GM18520 (cell line): ENCODE measurements at regions not wholly inside any gene's neighbourhood (a gene's known extent, or its start where the extent isn't known, plus 50 kb on each side); places are given as distances from the start of the nearest gene placed in this dataset.
"Not testable (repeated sequence)": the region's sequence is repeated elsewhere in the genome, so short reads cannot be mapped to it uniquely, and the experiment has no call there.

Experiments used
- ATAC-seq: cut with Tn5 transposase; IDR thresholded peaks from one replicate; pipeline ENCODE4 v1.9.1; 2021; ENCODE audit not compliant: unreplicated experiment

DNA sequence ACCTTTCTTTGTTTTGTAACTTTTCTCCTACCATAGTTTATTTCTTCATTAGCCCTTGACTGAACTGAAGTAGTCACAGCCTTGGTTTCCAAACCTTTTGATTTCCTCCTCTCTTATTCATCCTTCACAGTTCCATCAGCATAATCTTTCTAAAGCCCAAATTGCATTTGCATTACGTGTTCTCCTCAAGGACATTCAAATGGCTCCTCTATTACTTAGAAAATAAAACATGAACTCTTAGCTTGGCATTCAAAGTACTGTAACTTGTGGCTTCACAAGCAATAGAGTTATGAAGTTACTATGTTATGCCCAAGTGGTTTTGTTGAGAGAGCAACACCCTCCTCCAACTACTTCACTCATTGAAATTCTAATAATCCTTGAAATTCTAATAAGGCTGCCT lies 840.0 kb downstream of the TTLL7 start:
- ATAC-seq, result not testable (repeated sequence)

- not testable (repeated sequence) for ATAC-seq
These were observed 844.6 kb downstream of the TTLL7 start for GRCh38 chr1:83154306-83154705.

GRCh38 chr1:83151167-83151898 lies 847.6 kb downstream of the TTLL7 start:
- ATAC-seq, result not testable (repeated sequence)

GRCh38 chr1:83150479-83150878 lies 848.5 kb downstream of the TTLL7 start:
- not testable (repeated sequence) for ATAC-seq

- ATAC-seq, result not testable (repeated sequence)
These were observed 853.1 kb downstream of the TTLL7 start for GRCh38 chr1:83145820-83146219.

DNA sequence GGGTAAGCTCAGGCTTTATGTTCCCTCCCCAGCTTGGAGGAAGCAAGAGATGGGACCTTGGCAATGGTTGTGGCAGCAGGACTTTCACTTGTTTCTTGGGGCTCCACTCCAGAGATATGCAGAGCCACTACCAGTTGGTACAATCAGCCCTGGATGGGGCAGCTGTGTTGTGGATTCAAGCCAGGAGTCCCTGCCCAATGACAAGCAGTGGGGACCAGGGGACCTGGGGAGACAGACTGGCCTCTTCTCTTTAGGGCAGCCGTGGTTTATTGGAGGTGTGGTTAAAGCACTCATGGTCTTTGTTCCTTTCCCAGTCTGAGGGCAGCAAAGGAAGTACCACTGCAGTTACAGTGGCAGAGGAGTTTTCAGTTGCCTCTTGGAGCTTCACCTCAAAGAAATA lies 856.1 kb downstream of the TTLL7 start:
- not testable (repeated sequence) for ATAC-seq

DNA sequence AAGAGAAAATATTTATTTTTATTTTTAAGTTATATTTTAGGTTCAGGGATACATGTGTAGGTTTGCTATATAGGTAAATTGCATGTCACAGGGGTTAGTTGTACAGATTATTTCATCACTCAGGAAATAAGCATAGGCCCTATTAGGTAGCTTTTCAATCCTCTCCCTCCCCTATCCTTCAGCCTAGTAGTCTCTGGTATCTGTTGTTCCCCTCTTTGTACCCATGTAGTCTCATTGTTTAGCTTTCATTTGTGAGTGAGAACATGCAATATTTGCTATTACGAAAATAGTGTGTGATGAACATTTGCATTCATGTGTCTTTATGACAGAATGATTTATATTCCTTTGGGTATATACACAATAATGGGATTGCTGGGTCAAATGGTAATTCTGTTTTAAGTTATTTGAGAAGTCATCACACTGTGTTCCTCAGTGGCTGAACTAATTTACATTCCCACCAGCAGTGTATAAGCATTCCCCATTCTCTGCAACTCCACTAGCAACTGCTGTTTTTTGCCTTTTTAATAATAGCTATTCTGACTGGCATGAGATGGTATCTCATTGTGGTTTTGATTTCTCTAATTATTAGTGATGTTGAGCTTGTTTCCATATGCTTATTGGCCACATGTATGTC lies 863.3 kb downstream of the TTLL7 start:
- ATAC-seq, result not testable (repeated sequence)

- ATAC-seq, result not testable (repeated sequence)
These were observed 864.5 kb downstream of the TTLL7 start for GRCh38 chr1:83134322-83135014.

DNA sequence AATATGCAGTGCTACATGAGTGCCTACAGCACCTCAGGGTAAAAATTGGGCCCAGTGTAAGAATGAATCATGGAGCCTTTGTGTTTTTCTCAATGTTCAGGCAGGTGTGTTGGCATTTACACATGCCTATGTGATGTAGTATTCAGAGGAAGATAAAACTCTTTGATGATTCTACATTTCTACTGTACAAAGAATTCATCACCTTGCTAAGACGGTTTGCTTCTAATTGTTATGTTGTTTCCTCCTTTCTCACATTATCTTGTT lies 867.3 kb downstream of the TTLL7 start:
- no peak for ATAC-seq

DNA sequence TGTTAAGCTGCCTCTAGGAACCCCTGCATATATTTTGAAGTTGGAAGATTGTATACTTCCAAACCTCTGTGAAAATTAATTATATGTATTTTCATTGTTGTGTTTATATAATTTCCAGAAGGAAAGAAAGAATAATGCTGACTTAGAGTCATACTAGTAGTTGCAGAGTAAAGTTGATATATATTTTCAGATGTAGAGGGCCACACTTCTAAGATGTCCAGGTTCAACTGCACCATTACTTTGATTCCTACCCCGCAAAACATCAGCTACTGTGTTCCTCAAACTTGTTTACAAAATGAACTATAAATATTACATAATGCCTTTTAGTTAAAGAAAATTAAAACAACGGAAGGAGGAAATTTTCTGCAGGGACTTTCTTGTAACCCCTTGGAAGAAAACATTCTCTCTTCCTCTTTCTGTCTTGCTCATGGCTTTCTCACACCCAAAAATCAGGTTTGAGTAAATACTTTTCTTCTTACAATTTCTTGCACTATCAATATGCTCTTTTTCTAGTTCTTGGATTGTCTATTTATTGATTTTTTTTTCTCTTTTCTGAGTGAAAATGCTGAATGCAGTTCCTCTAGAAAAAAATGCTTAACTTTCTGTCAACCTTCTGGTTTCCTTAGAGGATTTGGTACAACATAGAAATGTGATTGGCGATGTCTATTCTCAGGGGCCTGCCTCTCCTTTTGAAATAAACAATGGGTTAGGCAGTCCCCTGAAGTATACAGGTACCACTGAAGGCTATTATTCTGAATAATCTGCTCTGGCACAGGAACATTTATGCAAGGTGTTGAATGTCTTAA lies 867.8 kb downstream of the TTLL7 start:
- no peak for ATAC-seq

GRCh38 chr1:83129107-83129506 lies 869.8 kb downstream of the TTLL7 start:
- no peak for ATAC-seq

- no peak for ATAC-seq
These were observed 873.5 kb downstream of the TTLL7 start for GRCh38 chr1:83125456-83125855.

- no peak for ATAC-seq
These were observed 875.9 kb downstream of the TTLL7 start for GRCh38 chr1:83123019-83123418.

- no peak for ATAC-seq
These were observed 880.5 kb downstream of the TTLL7 start for GRCh38 chr1:83118472-83118871.

DNA sequence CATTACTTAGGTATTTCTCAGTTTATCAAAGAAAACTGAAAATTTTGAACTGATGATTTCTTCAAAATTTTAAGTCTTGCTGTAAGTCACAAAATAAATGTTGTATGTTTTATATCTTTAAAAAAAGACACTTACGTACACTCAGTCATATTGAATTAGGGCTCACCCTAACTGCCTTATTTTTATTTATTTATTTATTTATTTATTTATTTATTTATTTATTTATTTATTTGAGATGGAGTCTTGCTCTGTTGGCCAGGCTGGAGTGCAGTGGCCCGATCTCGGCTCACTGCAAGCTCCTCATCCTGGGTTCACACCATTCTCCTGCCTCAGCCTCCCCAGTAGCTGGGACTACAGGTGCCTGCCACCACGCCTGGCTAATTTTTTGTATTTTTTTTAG lies 881.9 kb downstream of the TTLL7 start:
- not testable (repeated sequence) for ATAC-seq

- ATAC-seq, result no peak
These were observed 883.1 kb downstream of the TTLL7 start for GRCh38 chr1:83115785-83116184.

DNA sequence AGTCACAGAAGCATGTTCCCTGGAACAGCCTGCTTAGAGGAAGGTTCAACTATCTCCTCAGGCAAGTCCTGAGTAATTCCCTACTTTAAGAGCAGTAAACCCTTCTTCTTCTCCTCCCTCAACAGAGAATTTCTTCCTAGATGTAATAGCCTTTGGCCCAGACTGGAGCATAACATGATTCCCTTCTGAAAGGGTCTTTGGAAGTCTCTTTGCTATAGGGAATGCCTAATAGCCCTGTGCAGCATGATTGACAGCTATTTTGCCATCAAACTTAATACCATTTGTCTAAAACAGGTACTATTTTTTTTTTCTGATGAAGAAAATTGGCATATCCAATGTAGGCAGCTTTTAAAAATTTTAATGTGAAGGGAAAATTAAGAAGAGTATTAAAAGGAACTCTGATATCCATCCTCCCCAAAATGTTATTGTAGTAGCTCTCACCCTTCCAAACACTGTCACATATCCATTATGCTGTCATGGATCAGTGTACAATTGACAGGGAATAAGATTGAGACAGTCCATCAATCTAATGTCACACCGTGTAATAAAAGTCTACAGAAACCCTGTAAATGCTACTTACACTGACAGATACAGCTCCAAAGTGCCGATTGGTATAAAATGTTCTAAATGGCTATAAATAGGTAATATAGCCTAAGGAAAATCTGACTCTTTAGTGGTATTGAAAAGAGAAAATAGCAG lies 884.6 kb downstream of the TTLL7 start:
- no peak for ATAC-seq

GRCh38 chr1:83113652-83114051 lies 885.3 kb downstream of the TTLL7 start:
- no peak for ATAC-seq

DNA sequence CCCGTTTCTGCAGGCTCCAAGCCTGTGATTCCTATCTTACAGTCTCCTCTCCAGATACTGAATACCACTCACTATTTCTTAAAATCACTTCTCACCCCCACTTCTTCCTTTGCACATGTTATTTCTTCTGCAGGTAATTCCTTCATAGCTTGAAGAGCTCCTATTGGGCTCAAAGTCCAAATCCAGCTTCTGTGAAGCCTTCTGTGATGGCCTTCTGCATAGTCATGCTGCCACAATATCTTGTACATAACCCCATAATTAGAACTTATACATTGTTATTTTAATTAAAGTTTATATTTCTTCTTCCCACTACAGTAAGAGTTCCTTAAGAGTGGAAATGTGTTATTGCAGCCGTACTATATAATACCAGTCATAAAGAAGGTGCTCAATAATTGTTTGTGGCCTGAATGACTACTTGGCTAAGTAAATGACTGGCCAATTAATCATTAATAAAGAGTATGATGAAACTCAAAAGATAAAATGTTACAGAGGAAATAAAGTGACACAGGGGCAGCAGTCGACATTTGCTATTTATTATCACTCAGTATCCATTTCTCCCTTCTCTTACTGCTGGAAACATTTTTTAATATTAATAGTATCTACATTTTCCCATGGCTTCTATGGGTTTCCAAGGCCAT lies 886.6 kb downstream of the TTLL7 start:
- no peak for ATAC-seq

GRCh38 chr1:83110156-83110555 lies 888.8 kb downstream of the TTLL7 start:
- ATAC-seq, result no peak
